Astrocyte of the spinal cord (primary cell): ENCODE measurements at regions not wholly inside any gene's neighbourhood (a gene's known extent, or its start where the extent isn't known, plus 50 kb on each side); places are given as distances from the start of the nearest gene placed in this dataset.

ENCODE experiments used
- DNase-seq: peaks from one replicate; pipeline ENCODE4 v3.0.0; 2011; ENCODE audit warnings: low read depth, low spot score
- H3K4me3 ChIP-seq: 2 replicates; pipeline ENCODE4 v1.5.1; 2011; ENCODE audit warnings: low read depth, mild to moderate bottlenecking, low read length, moderate library complexity
- CTCF ChIP-seq: IDR thresholded peaks from 2 replicates; pipeline ENCODE4 v1.5.1; 2012; ENCODE audit warnings: low read depth, mild to moderate bottlenecking, low read length, inconsistent platforms
- in situ Hi-C: cut with HindIII; loops from 2 replicates; pipeline ENCODE4 v1.10.0; 2017; ENCODE audit warnings: low sequenced_read_pairs

- DNase-seq = no peak
- no peak overlapping the region for H3K4me3 ChIP-seq
- no peak for TF ChIP-seq CTCF
- in situ Hi-C loops = no loop called here
These were observed 697.5 kb downstream of the SEMA5A start for GRCh38 chr5:8848366-8848765.

DNA sequence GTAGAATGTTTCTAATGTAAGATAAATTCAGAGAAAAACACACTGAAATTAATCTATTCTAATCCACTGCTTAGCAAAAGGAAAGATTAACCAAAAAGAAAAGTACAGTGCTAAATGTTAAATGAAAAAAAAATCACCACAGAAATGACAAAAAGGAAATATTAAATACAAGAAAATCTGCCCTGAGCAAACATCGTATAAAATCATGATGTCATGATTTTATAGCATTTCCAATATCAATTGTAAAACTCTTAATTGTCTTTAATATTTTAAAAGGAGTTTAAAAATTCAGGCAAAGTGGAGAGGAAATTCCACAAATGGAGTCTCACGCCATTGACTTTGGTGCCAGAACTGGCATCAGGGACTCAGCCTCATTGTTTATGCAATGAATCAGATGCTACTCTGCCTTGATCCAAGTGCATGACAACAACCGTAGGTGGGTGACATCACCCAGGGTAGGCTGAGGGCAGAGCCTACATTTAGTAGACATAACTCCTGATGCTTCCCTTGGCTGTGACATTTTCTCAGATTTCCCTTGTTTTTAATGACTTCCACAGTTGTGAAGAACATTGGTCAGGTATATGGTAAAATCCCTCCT, 696.8 kb downstream of the SEMA5A start:
- in situ Hi-C loops = no loop called here
- DNase-seq = peak; percentile 73
- no peak overlapping the region for H3K4me3 ChIP-seq
- TF ChIP-seq CTCF = no peak

GRCh38 chr5:8851101-8851500, 694.8 kb downstream of the SEMA5A start:
- DNase-seq = no peak
- no peak overlapping the region for H3K4me3 ChIP-seq
- in situ Hi-C loops = no loop called here
- TF ChIP-seq CTCF = no peak

- TF ChIP-seq CTCF = no peak
- in situ Hi-C loops = no loop called here
- no peak overlapping the region for H3K4me3 ChIP-seq
- DNase-seq = no peak
These were observed 688.8 kb downstream of the SEMA5A start for GRCh38 chr5:8857051-8857450.

GRCh38 chr5:8861764-8862163, 684.1 kb downstream of the SEMA5A start:
- in situ Hi-C loops = no loop called here
- H3K4me3 ChIP-seq = no peak overlapping the region

DNA sequence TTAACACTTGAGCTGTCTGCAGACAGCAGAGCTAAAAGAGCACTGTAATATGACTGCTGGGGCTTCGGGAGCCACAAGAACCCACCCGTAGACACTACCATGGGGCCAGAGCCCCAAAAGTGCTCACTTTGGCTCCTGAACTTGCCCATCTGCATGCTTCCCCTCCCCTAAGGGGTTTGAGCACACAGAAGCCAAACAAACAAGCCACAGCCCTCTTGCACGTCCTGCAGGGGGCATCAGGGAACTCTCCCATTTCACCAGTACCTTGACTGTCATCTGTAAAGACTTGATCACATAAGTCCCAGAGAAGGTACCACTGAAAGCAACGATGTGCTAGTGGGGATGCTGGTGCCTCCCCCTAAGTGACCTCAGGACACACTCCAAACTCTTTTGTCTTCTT, 681.8 kb downstream of the SEMA5A start:
- DNase-seq = no peak
- TF ChIP-seq CTCF = peak; percentile 47
- no peak overlapping the region for H3K4me3 ChIP-seq
- in situ Hi-C loops = no loop called here

More at GRCh38 chr5:8861764-8862163, 684.1 kb downstream of the SEMA5A start:
- DNase-seq = no peak
- no peak for TF ChIP-seq CTCF

- no peak for TF ChIP-seq CTCF
- H3K4me3 ChIP-seq = no peak overlapping the region
- DNase-seq = no peak
- in situ Hi-C loops = no loop called here
These were observed 680.6 kb downstream of the SEMA5A start for GRCh38 chr5:8865266-8865665.
